ENCODE measurements at regions not wholly inside any gene's neighbourhood (a gene's known extent, or its start where the extent isn't known, plus 50 kb on each side); places are given as distances from the start of the nearest gene placed in this dataset.

GRCh38 chr2:201969241-201969937 lies 64.3 kb upstream of the FZD7 start:
- no peak for DNase-seq

- no peak for DNase-seq
These were observed 63.5 kb upstream of the FZD7 start for GRCh38 chr2:201969938-201970785.

- no peak for DNase-seq
These were observed 62.9 kb upstream of the FZD7 start for GRCh38 chr2:201970786-201971108.

GRCh38 chr2:201971531-201972228 lies 62.0 kb upstream of the FZD7 start:
- DNase-seq = no peak

- DNase-seq = no peak
These were observed 60.9 kb upstream of the FZD7 start for GRCh38 chr2:201972621-201973255.

- no peak for DNase-seq
These were observed 60.2 kb upstream of the FZD7 start for GRCh38 chr2:201973305-201973928.

GRCh38 chr2:201974171-201975100 lies 59.2 kb upstream of the FZD7 start:
- DNase-seq = no peak

GRCh38 chr2:201975434-201975833 lies 58.2 kb upstream of the FZD7 start:
- no peak for DNase-seq

- no peak for DNase-seq
These were observed 57.6 kb upstream of the FZD7 start for GRCh38 chr2:201975964-201976612.

GRCh38 chr2:201977651-201978050 lies 56.0 kb upstream of the FZD7 start:
- no peak for DNase-seq

- DNase-seq = no peak
These were observed 55.3 kb upstream of the FZD7 start for GRCh38 chr2:201978333-201978732.

- DNase-seq = no peak
These were observed 54.7 kb upstream of the FZD7 start for GRCh38 chr2:201978986-201979385.

GRCh38 chr2:201980389-201980821 lies 53.2 kb upstream of the FZD7 start:
- DNase-seq = no peak

GRCh38 chr2:201980946-201981345 lies 52.7 kb upstream of the FZD7 start:
- DNase-seq = no peak

- DNase-seq = no peak
These were observed 50.5 kb upstream of the FZD7 start for GRCh38 chr2:201983174-201983573.

GRCh38 chr2:201983800-201984199 lies 49.9 kb upstream of the FZD7 start:
- no peak for DNase-seq
